ENCODE measurements at regions not wholly inside any gene's neighbourhood (a gene's known extent, or its start where the extent isn't known, plus 50 kb on each side); places are given as distances from the start of the nearest gene placed in this dataset.
"Not testable (repeated sequence)": the region's sequence is repeated elsewhere in the genome, so short reads cannot be mapped to it uniquely, and the experiment has no call there.

- DNase-seq (ENCODE audit: low read depth), result no peak
Observed at GRCh38 chr5:25241981-25242380, 597.2 kb upstream of the CDH10 start.

DNA sequence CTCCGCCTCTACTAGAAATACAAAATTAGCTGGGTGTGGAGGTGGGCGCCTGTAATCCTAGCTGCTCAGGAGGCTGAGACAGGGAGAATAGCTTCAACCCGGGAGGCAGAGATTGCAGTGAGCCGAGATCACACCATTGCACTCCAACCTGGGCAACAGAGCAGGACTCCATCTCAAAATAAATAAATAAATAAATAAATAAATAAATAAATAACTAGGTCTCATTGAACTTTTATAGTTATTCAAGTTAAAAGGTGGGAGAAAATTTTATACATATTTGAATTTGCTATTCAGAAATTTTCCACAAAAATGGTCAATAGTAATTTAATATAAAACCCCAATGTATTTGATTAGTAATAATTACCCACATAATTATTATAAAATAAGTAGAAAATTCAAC is 593.9 kb upstream of the CDH10 start:
- DNase-seq (ENCODE audit: low read depth); H3K4me3 ChIP-seq (ENCODE audit: low read depth, low read length): not testable (repeated sequence)

More at GRCh38 chr5:25241981-25242380, 597.2 kb upstream of the CDH10 start:
- TF ChIP-seq CTCF (conservative IDR thresholded peaks at IDR 0.05; ENCODE audit: low read depth, low read length), result no peak
- H3K4me3 ChIP-seq (ENCODE audit: low read depth, low read length), result no peak overlapping the region

DNA sequence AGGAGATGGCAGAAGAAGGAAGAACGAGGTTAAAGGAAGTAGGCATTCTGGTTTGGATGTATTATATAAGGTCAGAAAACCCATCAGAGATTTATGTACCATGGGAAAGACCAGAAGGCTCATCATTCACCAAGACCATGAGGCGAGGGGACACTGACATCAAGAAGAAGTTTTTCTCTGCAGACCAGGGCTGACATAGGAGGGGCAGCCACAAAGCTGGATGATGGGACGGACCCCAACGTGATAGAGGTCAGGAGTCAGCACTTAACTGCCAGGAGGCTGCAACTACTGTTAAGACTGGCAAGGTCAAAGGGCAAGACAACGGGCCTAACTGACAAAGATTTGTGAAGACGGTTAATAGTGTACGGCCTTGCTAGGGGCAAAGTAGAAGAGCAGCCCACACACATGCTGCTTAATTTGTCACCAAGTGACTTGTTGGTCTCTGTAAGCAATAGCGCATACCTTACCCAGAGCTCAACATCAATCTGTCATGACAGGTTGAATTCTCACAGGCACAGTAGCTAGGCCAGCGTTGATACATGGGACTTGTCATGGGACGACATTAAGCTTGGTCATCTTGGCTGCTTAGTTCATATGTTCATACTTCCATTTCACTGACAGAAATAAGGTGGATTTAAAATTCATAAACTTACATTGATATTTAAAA is 579.7 kb upstream of the CDH10 start:
- TF ChIP-seq CTCF (conservative IDR thresholded peaks at IDR 0.05; ENCODE audit: low read depth, low read length), result no peak
- H3K4me3 ChIP-seq (ENCODE audit: low read depth, low read length), result no peak overlapping the region
- no peak for DNase-seq (ENCODE audit: low read depth)

- H3K4me3 ChIP-seq (ENCODE audit: low read depth, low read length); DNase-seq (ENCODE audit: low read depth): not testable (repeated sequence)
Observed at GRCh38 chr5:25199902-25200301, 555.1 kb upstream of the CDH10 start.

DNA sequence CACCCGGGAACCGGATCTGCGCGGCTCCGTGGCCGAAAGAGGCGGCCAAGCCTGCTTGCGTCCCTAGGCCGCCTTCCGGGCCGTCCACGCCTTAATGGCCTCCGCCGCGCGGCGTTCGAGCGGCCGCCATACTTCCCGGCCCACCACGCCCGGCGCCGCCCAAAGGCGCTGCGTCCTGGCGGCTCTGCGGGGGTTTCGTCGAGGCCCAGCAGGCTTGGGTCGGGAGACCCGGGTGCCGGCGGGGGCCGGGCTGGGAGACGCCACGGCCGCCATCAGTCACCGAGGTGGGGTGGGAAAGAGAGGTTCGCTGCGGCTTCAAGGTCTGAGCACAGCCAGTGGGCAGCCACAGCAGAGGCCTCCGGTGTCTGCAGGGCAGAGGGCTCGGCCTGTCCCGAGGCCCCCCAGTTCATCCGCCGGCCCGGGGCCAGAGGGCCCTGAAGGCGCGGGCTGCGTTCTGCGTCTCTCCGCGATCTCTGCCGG is 545.8 kb upstream of the CDH10 start:
- DNase-seq (ENCODE audit: low read depth), result no peak
- H3K4me3 ChIP-seq (ENCODE audit: low read depth, low read length), result no peak overlapping the region
- no peak for TF ChIP-seq CTCF (conservative IDR thresholded peaks at IDR 0.05; ENCODE audit: low read depth, low read length)

DNA sequence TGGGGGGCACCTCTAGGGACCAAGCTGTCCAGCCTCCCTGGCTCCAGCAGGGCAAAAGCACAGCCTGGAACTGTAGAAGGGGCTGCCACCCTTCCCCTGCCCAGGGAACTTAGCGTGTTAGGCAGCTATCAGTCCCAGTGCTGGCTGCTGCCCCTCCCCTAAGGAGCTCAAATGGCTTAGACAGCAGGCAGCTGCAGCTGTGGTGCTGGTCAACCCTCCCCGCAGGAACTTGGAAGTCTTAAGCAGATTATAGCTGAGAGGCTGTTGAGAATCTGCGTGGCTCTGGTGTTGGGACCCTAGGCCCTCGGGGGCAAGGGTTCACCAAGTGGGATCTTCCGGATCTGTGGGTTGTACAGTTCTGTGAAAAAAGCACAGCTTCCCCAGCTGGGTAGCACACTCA is 536.5 kb upstream of the CDH10 start:
- H3K4me3 ChIP-seq (ENCODE audit: low read depth, low read length), result no peak overlapping the region
- no peak for DNase-seq (ENCODE audit: low read depth)
- TF ChIP-seq CTCF (conservative IDR thresholded peaks at IDR 0.05; ENCODE audit: low read depth, low read length), result no peak

- DNase-seq (ENCODE audit: low read depth); H3K4me3 ChIP-seq (ENCODE audit: low read depth, low read length): not testable (repeated sequence)
Observed at GRCh38 chr5:25162616-25163015, 517.8 kb upstream of the CDH10 start.

- no peak for TF ChIP-seq CTCF (conservative IDR thresholded peaks at IDR 0.05; ENCODE audit: low read depth, low read length)
- DNase-seq (ENCODE audit: low read depth), result no peak
- H3K4me3 ChIP-seq (ENCODE audit: low read depth, low read length), result no peak overlapping the region
Observed at GRCh38 chr5:25160891-25161290, 516.1 kb upstream of the CDH10 start.

- no peak for TF ChIP-seq CTCF (conservative IDR thresholded peaks at IDR 0.05; ENCODE audit: low read depth, low read length)
- H3K4me3 ChIP-seq (ENCODE audit: low read depth, low read length), result no peak overlapping the region
- DNase-seq (ENCODE audit: low read depth), result no peak
Observed at GRCh38 chr5:25150819-25151218, 506.0 kb upstream of the CDH10 start.
